Left colon (tissue), 2 donors: ENCODE measurements at regions not wholly inside any gene's neighbourhood (a gene's known extent, or its start where the extent isn't known, plus 50 kb on each side); places are given as distances from the start of the nearest gene placed in this dataset.

ENCODE experiments used
- ATAC-seq: fragments of 200-7000 bp; cut with Tn5 transposase; one replicate; pipeline ENCODE4 v1.9.1; 2020; ENCODE audit warnings: mild to moderate bottlenecking, moderate library complexity
- DNase-seq, 2 donors: peaks; one replicate each; pipeline ENCODE4 v3.0.0-alpha.2; 2020
- intact Hi-C, 2 donors: fragments of 100-400 bp; cut with DNase I in 1 of 2; cut with micrococcal nuclease in 1 of 2; formaldehyde crosslinking; loops; one replicate each; pipeline versions ENCODE4 v1.11.2 to v1.14.0; 2022; cut with DNase I, micrococcal nuclease
- donor health status: DM: no; HTN: no; CAD: no.
- donor health status: DM: yes; HTN: yes; CAD: no.

- intact Hi-C loops = no loop called here
- ATAC-seq = no peak
- DNase-seq = no peak
Observed at GRCh38 chr18:44054514-44054913, 626.2 kb upstream of the SETBP1 start.

GRCh38 chr18:44060197-44060596 is 620.5 kb upstream of the SETBP1 start:
- DNase-seq (no peak), ATAC-seq (no peak)

GRCh38 chr18:44061438-44061837 is 619.2 kb upstream of the SETBP1 start:
- no peak for DNase-seq
- intact Hi-C loops = no loop called here
- no peak for ATAC-seq

More at GRCh38 chr18:44060197-44060596, 620.5 kb upstream of the SETBP1 start:
- intact Hi-C loops = no loop called here

GRCh38 chr18:44062345-44062744 is 618.3 kb upstream of the SETBP1 start:
- intact Hi-C loops = no loop called here
- ATAC-seq = no peak
- no peak for DNase-seq

DNA sequence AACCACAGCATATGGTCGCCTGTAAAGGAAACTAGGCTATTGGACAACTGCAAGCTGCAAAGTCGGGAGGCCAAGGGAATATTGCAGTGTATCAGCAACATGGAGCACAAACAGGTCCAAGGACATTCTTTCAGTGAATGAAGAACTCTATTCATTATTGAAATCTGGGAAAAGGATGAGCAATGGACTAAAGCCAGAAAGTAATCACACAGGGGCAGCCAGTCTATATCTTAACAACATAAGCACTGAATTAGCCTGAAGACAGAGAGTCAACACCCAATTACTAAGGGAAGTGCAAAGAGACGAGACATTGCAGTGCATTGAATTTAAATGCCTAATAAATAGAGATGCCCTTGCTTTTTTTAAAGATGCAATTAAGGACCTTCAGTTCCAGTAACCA is 615.5 kb upstream of the SETBP1 start:
- intact Hi-C loops = no loop called here
- no peak for DNase-seq
- no peak for ATAC-seq

DNA sequence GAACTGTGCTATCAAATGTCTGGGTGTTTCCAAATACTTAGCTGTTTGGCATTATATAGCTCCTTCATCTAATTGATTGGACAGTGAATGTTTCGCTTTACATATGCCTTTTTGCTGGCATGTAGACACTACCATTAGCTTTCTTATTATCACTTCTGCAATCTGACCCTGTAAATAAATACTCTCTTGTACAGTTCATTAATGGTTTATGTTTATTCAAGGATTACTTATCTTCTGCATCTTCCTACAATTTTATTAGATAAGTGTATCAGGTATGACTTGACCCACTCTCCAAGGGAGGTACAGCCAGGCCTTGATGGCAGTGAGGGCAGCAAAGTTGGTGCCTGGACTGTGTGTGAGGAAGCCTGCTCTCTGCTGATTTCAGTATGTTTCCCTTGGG is 614.1 kb upstream of the SETBP1 start:
- ATAC-seq (no peak), DNase-seq (no peak)
- intact Hi-C loops = no loop called here

GRCh38 chr18:44067186-44067585 is 613.5 kb upstream of the SETBP1 start:
- DNase-seq (no peak), ATAC-seq (no peak)
- intact Hi-C loops = no loop called here

- no peak for DNase-seq
- intact Hi-C loops = no loop called here
- ATAC-seq = no peak
Observed at GRCh38 chr18:44075038-44075437, 605.6 kb upstream of the SETBP1 start.

DNA sequence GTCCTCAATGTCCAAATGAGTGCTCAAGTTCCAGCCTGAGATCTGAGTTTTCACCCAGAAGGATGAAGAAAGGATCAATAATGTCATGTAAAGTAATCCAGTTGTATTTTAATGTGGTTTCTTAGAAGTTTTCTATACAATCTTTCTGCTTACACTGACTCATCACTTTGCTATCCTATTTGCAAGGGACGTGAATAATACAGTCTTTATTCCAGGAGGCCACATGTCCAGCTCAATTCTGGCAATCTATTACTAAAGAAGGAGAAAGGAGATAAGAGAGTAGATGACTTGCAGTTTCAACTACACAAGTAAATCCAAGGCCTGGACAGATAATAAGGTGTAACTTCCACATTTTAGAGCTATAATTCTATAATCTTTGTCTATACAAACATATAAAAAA is 601.1 kb upstream of the SETBP1 start:
- ATAC-seq (no peak), DNase-seq (no peak)
- intact Hi-C loops = no loop called here

DNA sequence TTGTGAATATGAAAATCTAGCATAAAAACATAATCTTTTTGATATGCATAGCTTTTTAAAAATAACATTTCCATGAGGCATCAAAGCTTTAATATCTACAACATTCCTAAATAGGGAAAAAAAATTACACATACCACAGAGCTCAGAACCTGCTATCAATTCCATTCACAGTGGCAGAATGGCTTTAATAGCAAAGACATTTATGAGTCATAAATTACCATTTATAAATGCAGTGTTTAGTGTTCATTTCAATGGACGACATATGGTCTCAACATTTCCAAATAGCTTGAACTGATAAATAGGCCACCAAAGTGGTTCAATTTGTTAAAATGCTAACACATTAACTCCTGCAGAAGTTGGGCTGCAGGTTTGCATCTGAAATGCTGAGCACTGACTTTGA is 600.6 kb upstream of the SETBP1 start:
- ATAC-seq (no peak), DNase-seq (no peak)
- intact Hi-C loops = no loop called here

GRCh38 chr18:44089732-44090131 is 591.0 kb upstream of the SETBP1 start:
- intact Hi-C loops = no loop called here
- DNase-seq (no peak), ATAC-seq (no peak)

GRCh38 chr18:44090453-44090852 is 590.2 kb upstream of the SETBP1 start:
- no peak for DNase-seq
- no peak for ATAC-seq
- intact Hi-C loops = no loop called here

- ATAC-seq = no peak
- DNase-seq = no peak
- intact Hi-C loops = no loop called here
Observed at GRCh38 chr18:44093253-44093652, 587.4 kb upstream of the SETBP1 start.

GRCh38 chr18:44096016-44096415 is 584.7 kb upstream of the SETBP1 start:
- ATAC-seq = no peak
- intact Hi-C loops = no loop called here
- DNase-seq = no peak

DNA sequence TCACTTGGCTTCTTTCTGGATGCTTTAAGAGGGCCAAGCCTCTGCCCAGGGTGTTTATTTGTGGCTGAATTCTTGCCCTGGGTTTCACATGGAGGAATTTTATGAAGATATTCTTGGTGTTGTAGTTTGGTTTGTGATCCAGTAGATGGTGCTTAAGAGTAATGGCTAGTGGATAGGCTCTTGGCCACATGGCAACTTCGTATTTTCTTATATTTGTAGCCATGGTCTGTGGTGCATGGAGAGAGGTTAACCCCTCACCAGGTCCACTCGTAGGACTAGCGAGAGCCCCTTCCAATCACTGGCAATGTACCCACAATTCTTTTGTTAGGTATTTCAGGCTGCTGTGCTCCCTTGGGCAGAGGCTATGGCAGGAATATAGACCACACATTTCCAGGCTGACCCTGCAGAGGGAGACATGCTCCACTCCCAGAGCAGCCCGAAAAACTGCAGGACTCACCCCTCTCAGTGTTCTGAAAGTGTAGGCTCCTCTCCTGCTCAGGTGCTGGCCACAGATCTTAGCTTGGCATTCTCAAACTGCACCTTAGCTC is 582.1 kb upstream of the SETBP1 start:
- ATAC-seq = peak; percentile 98
- intact Hi-C loops = no loop called here
- peak in 1 of 2 donors; percentile 34 for DNase-seq

- ATAC-seq = no peak
- DNase-seq = no peak
- intact Hi-C loops = no loop called here
Observed at GRCh38 chr18:44107187-44107586, 573.5 kb upstream of the SETBP1 start.

DNA sequence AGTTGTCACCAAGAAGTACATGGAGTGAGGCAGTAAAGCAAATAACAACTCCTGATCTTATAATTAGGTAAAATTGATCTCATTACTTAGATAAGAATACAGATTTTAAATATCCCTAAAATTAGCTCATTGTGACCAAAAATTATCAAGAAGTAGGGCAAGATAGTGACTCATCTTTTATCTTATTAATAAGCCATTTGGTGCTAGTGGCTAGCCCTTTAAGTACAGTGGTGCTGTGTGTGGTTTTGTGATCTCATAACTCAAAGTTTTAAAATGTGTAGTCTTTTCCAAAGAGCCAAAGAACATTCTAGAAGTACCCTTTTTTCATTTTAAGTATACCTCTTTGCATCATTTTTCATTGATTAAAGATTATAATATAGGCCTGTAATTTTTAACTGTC is 569.4 kb upstream of the SETBP1 start:
- ATAC-seq (no peak), DNase-seq (no peak)
- intact Hi-C loops = no loop called here

- DNase-seq (no peak), ATAC-seq (no peak)
- intact Hi-C loops = no loop called here
Observed at GRCh38 chr18:44117821-44118220, 562.9 kb upstream of the SETBP1 start.

- intact Hi-C loops = no loop called here
- peak; percentile 88 for ATAC-seq
- no peak for DNase-seq
Observed at GRCh38 chr18:44119607-44120006, 561.1 kb upstream of the SETBP1 start.

GRCh38 chr18:44123743-44124142 is 556.9 kb upstream of the SETBP1 start:
- ATAC-seq (peak; percentile 48), DNase-seq (no peak)
- intact Hi-C loops = no loop called here

DNA sequence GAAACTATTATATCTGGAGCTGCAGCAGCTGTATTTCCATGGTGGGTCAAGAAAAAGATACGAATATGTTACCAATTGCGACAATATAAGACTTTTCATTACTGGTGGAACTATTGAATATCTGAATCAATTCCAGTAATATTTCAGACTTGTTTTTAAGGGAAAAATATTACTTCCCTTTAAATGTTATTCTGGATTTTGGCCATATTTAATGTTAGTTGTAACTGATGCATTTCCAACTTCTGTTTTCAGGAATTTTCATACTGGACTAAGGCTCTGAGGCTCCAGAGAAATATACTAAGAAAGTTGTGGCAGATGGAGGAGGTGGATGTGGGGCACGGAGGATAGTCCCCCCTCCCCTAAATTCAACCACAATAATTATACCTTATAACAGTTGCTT is 555.2 kb upstream of the SETBP1 start:
- DNase-seq (no peak), ATAC-seq (no peak)
- intact Hi-C loops = no loop called here

DNA sequence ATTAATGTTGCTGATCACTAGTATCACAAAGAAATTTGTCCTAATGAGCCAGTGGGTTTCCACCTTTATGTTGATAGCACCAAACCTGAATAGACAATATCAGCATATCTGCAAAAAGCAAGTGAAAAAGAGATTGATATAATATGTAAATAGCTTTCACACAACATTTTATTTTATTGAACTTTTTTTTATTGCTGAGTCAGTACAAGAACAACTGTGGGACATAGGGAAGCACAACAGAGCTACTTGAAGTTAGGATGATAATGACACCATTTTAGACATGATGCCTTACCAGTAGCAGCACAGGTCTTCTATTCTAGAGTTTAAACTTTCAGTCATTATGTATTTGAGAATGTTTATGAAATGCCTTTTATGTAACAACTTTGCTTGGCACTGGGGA is 554.1 kb upstream of the SETBP1 start:
- no peak for DNase-seq
- intact Hi-C loops = no loop called here
- no peak for ATAC-seq
